ENCODE measurements at regions not wholly inside any gene's neighbourhood (a gene's known extent, or its start where the extent isn't known, plus 50 kb on each side); places are given as distances from the start of the nearest gene placed in this dataset.
"Not testable (repeated sequence)": the region's sequence is repeated elsewhere in the genome, so short reads cannot be mapped to it uniquely, and the experiment has no call there.

- H3K27ac ChIP-seq = no peak overlapping the region
- TF ChIP-seq ZFX (IDR thresholded peaks at IDR 0.05; ENCODE audit: borderline replicate concordance) = no peak
- TF ChIP-seq, protein P1, sequence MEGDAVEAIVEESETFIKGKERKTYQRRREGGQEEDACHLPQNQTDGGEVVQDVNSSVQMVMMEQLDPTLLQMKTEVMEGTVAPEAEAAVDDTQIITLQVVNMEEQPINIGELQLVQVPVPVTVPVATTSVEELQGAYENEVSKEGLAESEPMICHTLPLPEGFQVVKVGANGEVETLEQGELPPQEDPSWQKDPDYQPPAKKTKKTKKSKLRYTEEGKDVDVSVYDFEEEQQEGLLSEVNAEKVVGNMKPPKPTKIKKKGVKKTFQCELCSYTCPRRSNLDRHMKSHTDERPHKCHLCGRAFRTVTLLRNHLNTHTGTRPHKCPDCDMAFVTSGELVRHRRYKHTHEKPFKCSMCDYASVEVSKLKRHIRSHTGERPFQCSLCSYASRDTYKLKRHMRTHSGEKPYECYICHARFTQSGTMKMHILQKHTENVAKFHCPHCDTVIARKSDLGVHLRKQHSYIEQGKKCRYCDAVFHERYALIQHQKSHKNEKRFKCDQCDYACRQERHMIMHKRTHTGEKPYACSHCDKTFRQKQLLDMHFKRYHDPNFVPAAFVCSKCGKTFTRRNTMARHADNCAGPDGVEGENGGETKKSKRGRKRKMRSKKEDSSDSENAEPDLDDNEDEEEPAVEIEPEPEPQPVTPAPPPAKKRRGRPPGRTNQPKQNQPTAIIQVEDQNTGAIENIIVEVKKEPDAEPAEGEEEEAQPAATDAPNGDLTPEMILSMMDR (IDR thresholded peaks at IDR 0.05) = no peak
These were observed 88.4 kb upstream of the MPP7 start for GRCh38 chr10:28391283-28391682.

DNA sequence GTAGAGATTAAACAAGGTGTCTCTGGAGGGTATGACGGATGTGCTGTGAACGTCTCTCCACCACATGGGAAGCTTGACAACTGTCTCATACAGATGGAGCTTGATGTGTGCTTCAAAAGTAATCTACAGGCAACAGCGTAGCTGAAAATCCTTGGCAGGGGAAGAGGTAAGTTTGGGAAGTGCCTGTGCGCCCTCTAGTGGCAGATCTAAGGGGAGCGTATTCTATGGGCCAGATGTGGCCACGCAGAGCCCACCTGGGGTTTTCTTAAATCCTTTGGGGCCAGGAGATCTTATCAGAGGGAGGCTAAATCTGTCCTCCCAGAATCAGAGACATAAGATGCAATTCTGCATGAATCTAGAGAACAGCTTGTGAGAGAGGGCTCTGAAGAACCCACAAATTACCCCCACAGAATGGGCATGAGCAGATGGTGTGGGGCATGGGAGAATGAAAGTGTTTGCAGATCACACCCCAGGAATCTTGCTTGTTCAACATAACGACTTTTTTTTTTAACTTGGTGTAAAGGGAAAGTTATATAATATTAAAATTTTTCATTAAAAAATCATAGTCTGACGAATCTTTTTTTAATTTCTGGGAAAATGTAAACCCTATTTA, 91.2 kb upstream of the MPP7 start:
- no peak overlapping the region for H3K27ac ChIP-seq
- TF ChIP-seq ZFX (IDR thresholded peaks at IDR 0.05; ENCODE audit: borderline replicate concordance) = no peak
- TF ChIP-seq, protein P1 (IDR thresholded peaks at IDR 0.05) = peak; percentile 96

DNA sequence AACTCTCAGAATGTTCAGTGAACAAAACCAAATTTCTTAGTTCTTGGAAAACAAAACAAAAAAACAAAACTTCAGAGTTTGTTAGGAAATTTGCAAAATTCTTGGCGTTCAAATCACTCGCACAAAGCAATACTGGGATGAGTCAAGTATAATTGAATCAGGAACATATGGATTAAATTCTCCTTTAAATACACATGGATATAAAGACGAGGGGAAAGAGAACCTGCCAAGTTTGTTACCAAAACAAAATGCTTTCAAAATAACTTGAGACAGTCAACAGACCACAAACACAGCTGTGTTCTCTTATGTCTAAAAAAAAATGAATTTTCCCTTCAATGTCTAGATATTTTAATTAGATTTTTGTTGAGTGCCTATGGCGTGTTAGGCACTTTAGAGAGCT, 93.5 kb upstream of the MPP7 start:
- no peak for TF ChIP-seq ZFX (IDR thresholded peaks at IDR 0.05; ENCODE audit: borderline replicate concordance)
- TF ChIP-seq, protein P1 (IDR thresholded peaks at IDR 0.05) = no peak
- no peak overlapping the region for H3K27ac ChIP-seq

- H3K27ac ChIP-seq = no peak overlapping the region
- no peak for TF ChIP-seq ZFX (IDR thresholded peaks at IDR 0.05; ENCODE audit: borderline replicate concordance)
- TF ChIP-seq, protein P1 (IDR thresholded peaks at IDR 0.05) = no peak
These were observed 94.4 kb upstream of the MPP7 start for GRCh38 chr10:28397229-28397628.

DNA sequence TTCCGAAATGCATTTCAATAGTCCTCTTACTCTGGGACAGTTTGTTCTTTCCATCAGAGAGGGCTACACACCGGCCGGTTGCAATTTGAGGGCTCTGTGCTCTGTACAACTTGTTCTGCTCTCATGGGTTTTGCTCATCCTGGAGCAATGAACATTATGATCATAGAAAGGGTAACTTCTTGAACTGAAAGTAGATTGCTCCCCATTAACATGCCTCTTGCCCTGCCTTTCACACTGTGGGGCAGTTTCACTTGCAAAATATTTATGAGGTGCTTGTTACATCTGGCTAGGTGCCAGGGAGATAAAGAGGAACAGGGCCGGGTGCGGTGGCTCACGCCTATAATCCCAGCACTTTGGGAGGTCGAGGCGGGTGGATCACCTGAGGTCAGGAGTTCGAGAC, 97.3 kb upstream of the MPP7 start:
- TF ChIP-seq ZFX (IDR thresholded peaks at IDR 0.05; ENCODE audit: borderline replicate concordance) = no peak
- TF ChIP-seq, protein P1 (IDR thresholded peaks at IDR 0.05) = no peak
- H3K27ac ChIP-seq = no peak overlapping the region

DNA sequence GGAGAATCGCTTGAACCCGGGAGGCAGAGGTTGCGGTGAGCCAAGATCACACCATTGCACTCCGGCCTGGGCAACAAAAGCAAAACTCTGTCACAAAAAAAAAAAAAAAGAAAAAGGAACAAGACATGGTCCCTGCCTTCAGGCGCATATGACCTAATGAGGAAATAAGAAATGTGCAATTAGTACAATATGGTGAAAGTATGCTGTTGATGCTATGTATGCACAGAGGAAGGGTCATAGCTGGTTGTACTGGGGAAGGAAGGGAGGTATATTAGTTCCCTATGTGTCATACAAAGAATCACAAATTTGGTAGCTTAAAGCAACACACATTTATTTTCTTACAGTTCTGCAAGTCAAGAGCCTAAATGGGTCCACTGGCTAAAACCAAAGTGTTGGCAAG, 97.8 kb upstream of the MPP7 start:
- TF ChIP-seq ZFX (IDR thresholded peaks at IDR 0.05; ENCODE audit: borderline replicate concordance) = no peak
- TF ChIP-seq, protein P1 (IDR thresholded peaks at IDR 0.05) = no peak
- H3K27ac ChIP-seq = no peak overlapping the region

GRCh38 chr10:28402611-28403073, 99.8 kb upstream of the MPP7 start:
- not testable (repeated sequence) for H3K27ac ChIP-seq

GRCh38 chr10:28403090-28403489, 100.2 kb upstream of the MPP7 start:
- no peak overlapping the region for H3K27ac ChIP-seq
- no peak for TF ChIP-seq ZFX (IDR thresholded peaks at IDR 0.05; ENCODE audit: borderline replicate concordance)
- TF ChIP-seq, protein P1 (IDR thresholded peaks at IDR 0.05) = no peak

All from 22Rv1 (cell line).